Stomach (tissue), 8 donors: ENCODE measurements at regions not wholly inside any gene's neighbourhood (a gene's known extent, or its start where the extent isn't known, plus 50 kb on each side); places are given as distances from the start of the nearest gene placed in this dataset.

Experiments
- DNase-seq, 2 donors: peaks; one replicate each; pipeline versions ENCODE4 v3.0.0 to v3.0.0-alpha.2; 2013 to 2019
- H3K27ac ChIP-seq, 5 donors: fragments of 200-600 bp in 4 of 5; sonication (generic) in 4 of 5; one replicate each; pipeline ENCODE4 v1.5.1; 2013 to 2019; ENCODE audit warnings: mild to moderate bottlenecking in 1 of 5, moderate library complexity in 1 of 5
- H3K27me3 ChIP-seq, 3 donors: fragments of 200-600 bp; sonication (generic); one replicate each; pipeline ENCODE4 v1.5.1; 2017 to 2019; ENCODE audit warnings: mixed run types in 1 of 3
- H3K36me3 ChIP-seq, 4 donors: fragments of 200-600 bp; sonication (generic); 1 replicate in 3 of 4; 2 replicates in 1 of 4; pipeline ENCODE4 v1.5.1; 2016 to 2019
- H3K4me1 ChIP-seq, 4 donors: fragments of 200-600 bp; sonication (generic); one replicate each; pipeline ENCODE4 v1.5.1; 2016 to 2019
- H3K4me3 ChIP-seq, 4 donors: fragments of 200-600 bp; sonication (generic) in 3 of 4; one replicate each; pipeline ENCODE4 v1.5.1; 2016 to 2019; ENCODE audit warnings: mild to moderate bottlenecking in 1 of 4
- H3K9me3 ChIP-seq, 4 donors: fragments of 200-600 bp; sonication (generic); one replicate each; pipeline ENCODE4 v1.5.1; 2016 to 2019
- CTCF ChIP-seq, 7 experiments: fragments of 450-650 bp in 4 of 7; fragments of 200-600 bp in 3 of 7; sonication (generic) in 3 of 7; IDR thresholded peaks; one replicate each; pipeline ENCODE4 v1.5.1; 2016 to 2019; ENCODE audit warnings: antibody characterized with exemption in 7 of 7, control low read depth in 2 of 7, mild to moderate bottlenecking in 1 of 7
- EP300 ChIP-seq: sonication (generic); formaldehyde crosslinking; IDR thresholded peaks from one replicate; pipeline ENCODE4 v1.6.1; 2017; ENCODE audit warnings: antibody characterized with exemption
- POLR2A ChIP-seq, 4 donors: fragments of 450-650 bp; IDR thresholded peaks; one replicate each; pipeline ENCODE4 v1.6.1; 2016; ENCODE audit warnings: antibody characterized with exemption in 4 of 4, control low read depth in 2 of 4, mild to moderate bottlenecking in 1 of 4, moderate library complexity in 1 of 4
- POLR2AphosphoS5 ChIP-seq, 3 donors: sonication (generic); formaldehyde crosslinking; IDR thresholded peaks; one replicate each; pipeline ENCODE4 v1.6.1; 2016; ENCODE audit warnings: antibody characterized with exemption in 3 of 3
- WGBS, 5 donors: extraction: QIAGEN DNeasy Blood & Tissue Kit in 3 of 5; methylation state at CpG; one replicate each; pipeline versions ENCODE4 v1.1.5 to v1.1.7; 2013 to 2018; 5-methylcytosine and 5-hydroxymethylcytosine counted together
- intact Hi-C: fragments of 100-400 bp; cut with DNase I; formaldehyde crosslinking; loops from one replicate; pipeline ENCODE4 v1.15.1; 2023; ENCODE audit warnings: low total_unique reads
- donor health status: healthy with polysubstance abuse.
- donor health status: Bipolar disorder and iron deficiency.
- donor health status: healthy.

DNA sequence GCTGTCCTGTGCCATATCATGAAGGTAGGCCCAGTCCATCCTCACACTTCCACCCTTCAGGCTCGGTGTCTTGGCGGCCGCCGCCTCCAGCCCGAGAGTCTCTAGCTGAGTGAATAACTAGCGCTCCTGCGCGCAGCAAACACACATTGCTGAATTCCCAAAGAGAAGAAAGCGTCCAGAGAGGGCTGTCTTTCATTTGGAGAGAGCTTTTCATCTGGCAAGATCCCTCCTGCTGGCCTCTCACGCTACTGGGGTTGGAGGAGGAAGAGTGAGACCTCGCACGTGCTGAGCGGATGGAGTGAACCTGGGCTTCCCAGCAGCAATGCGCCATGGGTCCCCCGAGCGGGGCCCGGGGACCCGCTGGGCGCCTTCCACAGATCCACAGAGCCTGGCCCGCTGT is 73.2 kb downstream of the NCR2 start:
- TF ChIP-seq POLR2A (IDR thresholded peaks at IDR 0.05) (no peak), POLR2AphosphoS5 (IDR thresholded peaks at IDR 0.05) (no peak), CTCF (IDR thresholded peaks at IDR 0.05) (no peak), EP300 (no peak)
- no peak for DNase-seq
- Histone ChIP-seq H3K27ac (no peak overlapping the region), H3K4me3 (no peak overlapping the region), H3K36me3 (no peaks in the 10 kb centered on the region), H3K9me3 (peaks cover 0 to 5% (median 0%) of the 10 kb centered on the region in 4 donors), H3K4me1 (no peaks in the 10 kb centered on the region), H3K27me3 (peaks cover 0 to 40% (median 0%) of the 10 kb centered on the region in 3 donors)
- intact Hi-C loops: no loop called here
- 77 to 92% (median 86%) methylated on average over 18 to 20 of the region's 20 CpGs for WGBS, 5 donors

DNA sequence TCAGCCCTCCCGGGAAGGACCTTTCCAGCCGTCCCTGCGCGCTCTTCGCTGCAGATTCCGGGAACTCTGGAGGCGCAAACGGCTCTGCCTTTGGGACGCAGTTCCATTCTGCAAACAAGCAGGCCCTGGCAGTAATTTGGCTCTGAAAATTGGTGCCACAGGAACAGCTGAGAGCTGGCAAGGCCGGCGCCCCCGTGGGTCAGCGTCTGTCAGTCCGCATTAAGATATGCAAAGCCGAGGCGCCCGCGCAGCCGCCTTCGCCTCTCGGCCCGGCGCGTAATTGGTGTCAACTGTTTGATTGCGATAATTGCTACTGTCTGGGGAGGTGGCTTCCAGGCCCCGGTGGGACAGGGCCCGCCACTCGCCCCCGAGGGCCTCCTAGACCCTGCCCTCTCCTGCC is 73.6 kb downstream of the NCR2 start:
- Histone ChIP-seq H3K36me3 (no peaks in the 10 kb centered on the region), H3K4me3 (no peak overlapping the region), H3K27ac (no peak overlapping the region), H3K9me3 (peaks cover 0 to 5% (median 0%) of the 10 kb centered on the region in 4 donors), H3K4me1 (no peaks in the 10 kb centered on the region), H3K27me3 (peaks cover 0 to 44% (median 0%) of the 10 kb centered on the region in 3 donors)
- TF ChIP-seq POLR2A (IDR thresholded peaks at IDR 0.05) (no peak), POLR2AphosphoS5 (IDR thresholded peaks at IDR 0.05) (no peak), EP300 (no peak), CTCF (IDR thresholded peaks at IDR 0.05) (no peak)
- no peak for DNase-seq
- intact Hi-C loops: no loop called here
- WGBS, 5 donors: 71 to 86% (median 83%) methylated on average over 5 to 29 of the region's 29 CpGs

DNA sequence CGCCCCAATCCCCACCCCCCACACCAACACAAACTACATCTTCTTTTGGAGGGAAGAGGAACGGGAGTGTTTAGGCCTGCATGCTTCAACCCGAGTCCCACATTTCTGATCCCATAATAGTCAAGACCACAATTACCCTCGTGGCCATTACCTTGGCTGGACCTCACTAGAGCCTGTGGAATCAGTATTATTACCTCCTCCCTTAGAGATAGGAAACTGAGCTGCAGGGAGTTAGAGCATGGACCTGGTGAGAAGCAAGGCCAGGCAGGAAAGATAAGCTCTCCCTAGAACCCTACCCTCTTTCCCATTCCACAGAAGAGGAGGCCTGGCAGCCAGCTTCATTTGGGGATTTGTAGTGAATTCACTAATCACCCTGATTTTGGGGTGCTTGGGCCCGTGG is 74.1 kb downstream of the NCR2 start:
- Histone ChIP-seq H3K4me3 (no peak overlapping the region), H3K27ac (no peak overlapping the region), H3K4me1 (no peaks in the 10 kb centered on the region), H3K36me3 (no peaks in the 10 kb centered on the region), H3K9me3 (peaks cover 0 to 5% (median 0%) of the 10 kb centered on the region in 4 donors), H3K27me3 (peaks cover 0 to 45% (median 0%) of the 10 kb centered on the region in 3 donors)
- TF ChIP-seq POLR2AphosphoS5 (IDR thresholded peaks at IDR 0.05): no peak
- TF ChIP-seq CTCF (IDR thresholded peaks at IDR 0.05): no peak
- no peak for TF ChIP-seq EP300
- TF ChIP-seq POLR2A (IDR thresholded peaks at IDR 0.05): no peak
- intact Hi-C loops: no loop called here
- WGBS, 5 donors: 77 to 86% (median 82%) methylated on average over 5 of the region's 5 CpGs
- DNase-seq: no peak

DNA sequence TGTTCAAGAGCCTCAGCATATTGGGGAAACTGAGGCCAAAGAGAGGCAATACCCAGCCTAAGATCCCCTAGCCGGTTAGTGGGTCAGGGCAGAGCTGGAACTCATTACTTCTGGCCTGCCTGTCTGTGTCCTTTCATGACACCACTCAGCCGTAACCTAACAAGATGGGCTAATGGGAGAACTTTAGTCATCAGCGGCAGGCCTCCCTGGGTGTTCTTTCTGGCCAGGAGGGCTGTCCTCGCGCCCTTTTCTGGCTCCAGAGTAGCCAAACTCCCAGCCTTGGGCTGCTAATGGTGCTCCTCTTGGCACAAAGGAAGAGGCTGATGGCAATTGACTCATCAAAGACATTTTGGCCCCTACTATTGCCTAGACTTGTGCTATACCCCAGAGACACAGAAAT is 76.6 kb downstream of the NCR2 start:
- Histone ChIP-seq H3K4me3 (no peak overlapping the region), H3K27me3 (peaks cover 0 to 46% (median 0%) of the 10 kb centered on the region in 3 donors), H3K36me3 (no peaks in the 10 kb centered on the region), H3K27ac (no peak overlapping the region), H3K4me1 (peaks cover 0 to 8% (median 1%) of the 10 kb centered on the region in 4 donors), H3K9me3 (no peaks in the 10 kb centered on the region)
- intact Hi-C loops: no loop called here
- 83 to 98% (median 95%) methylated on average over 5 of the region's 5 CpGs for WGBS, 5 donors
- DNase-seq: no peak
- TF ChIP-seq POLR2AphosphoS5 (IDR thresholded peaks at IDR 0.05) (no peak), EP300 (no peak), CTCF (IDR thresholded peaks at IDR 0.05) (no peak), POLR2A (IDR thresholded peaks at IDR 0.05) (no peak)
